GM23338 (cell line): ENCODE measurements at regions not wholly inside any gene's neighbourhood (a gene's known extent, or its start where the extent isn't known, plus 50 kb on each side); places are given as distances from the start of the nearest gene placed in this dataset.

Source experiments
- ATAC-seq: fragments of 200-7000 bp; cut with Tn5 transposase; 3 replicates; pipeline ENCODE4 v1.9.1; 2020
- DNase-seq: peaks from one replicate; pipeline ENCODE4 v3.0.0-alpha.2; 2015; ENCODE audit warnings: low spot score
- H2AFZ ChIP-seq: fragments of 200-600 bp; sonication (generic); 2 replicates; pipeline ENCODE4 v1.8.0; 2016; ENCODE audit warnings: antibody characterized with exemption, mild to moderate bottlenecking, moderate library complexity
- H3F3A ChIP-seq: fragments of 200-600 bp; sonication (generic); replicated peaks from 2 replicates; pipeline ENCODE4 v1.8.0; 2017; ENCODE audit warnings: antibody characterized with exemption, mixed run types, low read depth
- H3K27ac ChIP-seq: fragments of 200-600 bp; sonication (generic); 2 replicates; pipeline ENCODE4 v1.6.1; 2016; ENCODE audit warnings: low read depth
- H3K27me3 ChIP-seq: fragments of 200-600 bp; sonication (generic); 2 replicates; pipeline ENCODE4 v1.8.0; 2016; ENCODE audit warnings: mild to moderate bottlenecking, mixed run types, moderate library complexity; ENCODE audit not compliant: insufficient read depth
- H3K36me3 ChIP-seq: fragments of 200-600 bp; sonication (generic); 2 replicates; pipeline ENCODE4 v1.8.0; 2016; ENCODE audit warnings: mild to moderate bottlenecking; ENCODE audit not compliant: insufficient read depth
- H3K4me1 ChIP-seq: fragments of 200-600 bp; sonication (generic); 2 replicates; pipeline ENCODE4 v1.8.0; 2016; ENCODE audit warnings: mild to moderate bottlenecking, moderate library complexity; ENCODE audit not compliant: insufficient read depth
- H3K4me2 ChIP-seq: fragments of 200-600 bp; sonication (generic); 2 replicates; pipeline ENCODE4 v1.7.1; 2017; ENCODE audit warnings: mixed run types
- H3K4me3 ChIP-seq: fragments of 200-600 bp; sonication (generic); 2 replicates; pipeline ENCODE4 v1.6.1; 2016; ENCODE audit warnings: mixed run types
- H3K79me2 ChIP-seq: fragments of 200-600 bp; sonication (generic); replicated peaks from 2 replicates; pipeline ENCODE4 v1.8.0; 2017; ENCODE audit warnings: mild to moderate bottlenecking; ENCODE audit not compliant: insufficient read depth
- H3K9me2 ChIP-seq: fragments of 200-600 bp; sonication (generic); 2 replicates; pipeline ENCODE4 v1.8.0; 2017; ENCODE audit not compliant: insufficient read depth
- H4K20me1 ChIP-seq: fragments of 200-600 bp; sonication (generic); replicated peaks from 2 replicates; pipeline ENCODE4 v1.8.0; 2017; ENCODE audit warnings: mild to moderate bottlenecking; ENCODE audit not compliant: insufficient read depth
- H3K27ac Mint-ChIP-seq: 2 replicates; pipeline ENCODE4 v1.8.0; 2020; ENCODE audit warnings: inconsistent platforms, mild to moderate bottlenecking, moderate library complexity, mixed read lengths
- H3K27me3 Mint-ChIP-seq: 3 replicates; pipeline ENCODE4 v1.8.0; 2022; ENCODE audit warnings: low read depth, mild to moderate bottlenecking, moderate library complexity, mixed read lengths, inconsistent platforms; ENCODE audit not compliant: insufficient read depth, poor library complexity
- H3K36me3 Mint-ChIP-seq: 3 replicates; pipeline ENCODE4 v1.8.0; 2021; ENCODE audit warnings: low read depth, mild to moderate bottlenecking, inconsistent platforms, moderate library complexity, mixed read lengths
- H3K4me1 Mint-ChIP-seq: 3 replicates; pipeline ENCODE4 v1.8.0; 2020; ENCODE audit warnings: mild to moderate bottlenecking, inconsistent platforms, mixed read lengths
- H3K4me3 Mint-ChIP-seq: 3 replicates; pipeline ENCODE4 v1.8.0; 2021; ENCODE audit warnings: moderate library complexity, mild to moderate bottlenecking, inconsistent platforms, mixed read lengths
- H3K9me3 Mint-ChIP-seq: 3 replicates; pipeline ENCODE4 v1.8.0; 2020; ENCODE audit warnings: moderate library complexity, mild to moderate bottlenecking, inconsistent platforms, mixed read lengths
- CREB1 ChIP-seq: fragments of 250-450 bp; sonication (Bioruptor Pico); IDR thresholded peaks from 2 replicates; pipeline ENCODE4 v1.5.0; 2020; ENCODE audit warnings: low read depth, mild to moderate bottlenecking, moderate library complexity
- ETS1 ChIP-seq: IDR thresholded peaks from 2 replicates; pipeline ENCODE4 v1.6.1; 2016; ENCODE audit warnings: antibody characterized with exemption
- JUNB ChIP-seq: IDR thresholded peaks from one replicate; pipeline ENCODE4 v1.6.1; 2016; ENCODE audit warnings: antibody characterized with exemption; ENCODE audit not compliant: unreplicated experiment
- NANOG ChIP-seq: IDR thresholded peaks from 2 replicates; pipeline ENCODE4 v1.6.1; 2016; ENCODE audit warnings: antibody characterized with exemption, borderline replicate concordance
- REST ChIP-seq: IDR thresholded peaks from one replicate; pipeline ENCODE4 v1.6.1; 2018; ENCODE audit warnings: antibody characterized with exemption; ENCODE audit not compliant: unreplicated experiment
- STAT1 ChIP-seq: IDR thresholded peaks from one replicate; pipeline ENCODE4 v1.6.1; 2016; ENCODE audit warnings: antibody characterized with exemption; ENCODE audit not compliant: unreplicated experiment
- ZNF114 ChIP-seq: fragments of 250-450 bp; sonication (Bioruptor Pico); IDR thresholded peaks from 2 replicates; pipeline ENCODE4 v1.5.0; 2020; ENCODE audit warnings: mild to moderate bottlenecking, moderate library complexity
- ZNF331 ChIP-seq: fragments of 250-450 bp; sonication (Bioruptor Pico); IDR thresholded peaks from 2 replicates; pipeline ENCODE4 v1.5.0; 2020; ENCODE audit warnings: low read depth, mild to moderate bottlenecking, moderate library complexity
- TF ChIP-seq, protein P1 (sequence below): fragments of 250-450 bp; sonication (Bioruptor Pico); IDR thresholded peaks from 2 replicates; pipeline ENCODE4 v1.5.0; 2020; ENCODE audit warnings: mild to moderate bottlenecking, moderate library complexity

DNA sequence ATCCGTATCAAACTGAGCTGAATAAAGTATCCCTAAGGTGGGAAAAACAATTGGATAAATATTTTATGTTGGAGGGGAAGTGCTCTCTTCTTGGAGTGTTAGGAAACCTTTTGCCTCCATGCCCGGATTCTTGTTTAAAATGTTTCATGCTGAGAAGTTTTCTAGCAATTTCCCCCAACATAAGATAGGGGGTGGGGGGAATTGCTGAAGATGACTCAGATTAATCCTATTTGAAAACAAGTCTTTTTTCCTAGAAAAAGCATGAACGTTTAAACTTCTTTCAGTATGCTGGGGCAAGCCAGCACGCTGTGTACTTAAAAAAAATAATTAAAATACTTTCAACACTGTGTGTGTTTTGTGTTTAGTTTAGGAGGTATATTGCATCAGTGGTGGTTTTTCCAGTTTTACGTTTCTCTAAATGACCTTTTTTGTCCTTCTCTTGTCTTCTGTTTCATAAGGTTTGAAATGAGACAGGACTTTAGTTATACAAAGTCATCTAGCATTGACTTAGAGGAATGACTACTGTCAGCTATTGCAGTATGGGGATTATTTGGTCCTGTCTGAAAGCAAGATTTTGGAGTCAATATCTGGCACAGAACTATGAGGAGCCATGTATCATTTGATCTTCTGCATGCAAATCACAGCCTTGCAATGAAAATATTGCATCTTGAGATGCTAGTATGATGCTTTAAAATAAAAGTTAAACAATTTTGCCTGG, 295.9 kb downstream of the GATA3 start (continued):
- TF ChIP-seq REST (no peak), ZNF114 (CRISPR knock-in tag) (no peak)

- H3K27ac Mint-ChIP-seq: no peak overlapping the region
- Histone ChIP-seq H3K36me3 (no peaks in the 10 kb centered on the region), H3K4me2 (no peak overlapping the region), H3K4me3 (no peak overlapping the region), H4K20me1 (no peaks in the 10 kb centered on the region), H3K27ac (no peak overlapping the region), H3F3A (no peaks in the 10 kb centered on the region), H3K27me3 (no peaks in the 10 kb centered on the region), H2AFZ (peak overlapping the region; percentile 59; the same call in 1 of the 2 replicates), H3K79me2 (no peaks in the 10 kb centered on the region), H3K9me2 (no peaks in the 10 kb centered on the region), H3K4me1 (peaks cover 6% of the 10 kb centered on the region; the same call in 1 of the 2 replicates)
- H3K4me3 Mint-ChIP-seq: no peak overlapping the region
- peaks cover 5% of the 10 kb centered on the region for H3K27me3 Mint-ChIP-seq
- peaks cover 3% of the 10 kb centered on the region; the same call in 1 of the 3 replicates for H3K9me3 Mint-ChIP-seq
- no peak for ATAC-seq
- no peaks in the 10 kb centered on the region; the same call in 2 of the 3 replicates for H3K4me1 Mint-ChIP-seq
- no peaks in the 10 kb centered on the region for H3K36me3 Mint-ChIP-seq
- DNase-seq: no peak
- TF ChIP-seq, protein P1, sequence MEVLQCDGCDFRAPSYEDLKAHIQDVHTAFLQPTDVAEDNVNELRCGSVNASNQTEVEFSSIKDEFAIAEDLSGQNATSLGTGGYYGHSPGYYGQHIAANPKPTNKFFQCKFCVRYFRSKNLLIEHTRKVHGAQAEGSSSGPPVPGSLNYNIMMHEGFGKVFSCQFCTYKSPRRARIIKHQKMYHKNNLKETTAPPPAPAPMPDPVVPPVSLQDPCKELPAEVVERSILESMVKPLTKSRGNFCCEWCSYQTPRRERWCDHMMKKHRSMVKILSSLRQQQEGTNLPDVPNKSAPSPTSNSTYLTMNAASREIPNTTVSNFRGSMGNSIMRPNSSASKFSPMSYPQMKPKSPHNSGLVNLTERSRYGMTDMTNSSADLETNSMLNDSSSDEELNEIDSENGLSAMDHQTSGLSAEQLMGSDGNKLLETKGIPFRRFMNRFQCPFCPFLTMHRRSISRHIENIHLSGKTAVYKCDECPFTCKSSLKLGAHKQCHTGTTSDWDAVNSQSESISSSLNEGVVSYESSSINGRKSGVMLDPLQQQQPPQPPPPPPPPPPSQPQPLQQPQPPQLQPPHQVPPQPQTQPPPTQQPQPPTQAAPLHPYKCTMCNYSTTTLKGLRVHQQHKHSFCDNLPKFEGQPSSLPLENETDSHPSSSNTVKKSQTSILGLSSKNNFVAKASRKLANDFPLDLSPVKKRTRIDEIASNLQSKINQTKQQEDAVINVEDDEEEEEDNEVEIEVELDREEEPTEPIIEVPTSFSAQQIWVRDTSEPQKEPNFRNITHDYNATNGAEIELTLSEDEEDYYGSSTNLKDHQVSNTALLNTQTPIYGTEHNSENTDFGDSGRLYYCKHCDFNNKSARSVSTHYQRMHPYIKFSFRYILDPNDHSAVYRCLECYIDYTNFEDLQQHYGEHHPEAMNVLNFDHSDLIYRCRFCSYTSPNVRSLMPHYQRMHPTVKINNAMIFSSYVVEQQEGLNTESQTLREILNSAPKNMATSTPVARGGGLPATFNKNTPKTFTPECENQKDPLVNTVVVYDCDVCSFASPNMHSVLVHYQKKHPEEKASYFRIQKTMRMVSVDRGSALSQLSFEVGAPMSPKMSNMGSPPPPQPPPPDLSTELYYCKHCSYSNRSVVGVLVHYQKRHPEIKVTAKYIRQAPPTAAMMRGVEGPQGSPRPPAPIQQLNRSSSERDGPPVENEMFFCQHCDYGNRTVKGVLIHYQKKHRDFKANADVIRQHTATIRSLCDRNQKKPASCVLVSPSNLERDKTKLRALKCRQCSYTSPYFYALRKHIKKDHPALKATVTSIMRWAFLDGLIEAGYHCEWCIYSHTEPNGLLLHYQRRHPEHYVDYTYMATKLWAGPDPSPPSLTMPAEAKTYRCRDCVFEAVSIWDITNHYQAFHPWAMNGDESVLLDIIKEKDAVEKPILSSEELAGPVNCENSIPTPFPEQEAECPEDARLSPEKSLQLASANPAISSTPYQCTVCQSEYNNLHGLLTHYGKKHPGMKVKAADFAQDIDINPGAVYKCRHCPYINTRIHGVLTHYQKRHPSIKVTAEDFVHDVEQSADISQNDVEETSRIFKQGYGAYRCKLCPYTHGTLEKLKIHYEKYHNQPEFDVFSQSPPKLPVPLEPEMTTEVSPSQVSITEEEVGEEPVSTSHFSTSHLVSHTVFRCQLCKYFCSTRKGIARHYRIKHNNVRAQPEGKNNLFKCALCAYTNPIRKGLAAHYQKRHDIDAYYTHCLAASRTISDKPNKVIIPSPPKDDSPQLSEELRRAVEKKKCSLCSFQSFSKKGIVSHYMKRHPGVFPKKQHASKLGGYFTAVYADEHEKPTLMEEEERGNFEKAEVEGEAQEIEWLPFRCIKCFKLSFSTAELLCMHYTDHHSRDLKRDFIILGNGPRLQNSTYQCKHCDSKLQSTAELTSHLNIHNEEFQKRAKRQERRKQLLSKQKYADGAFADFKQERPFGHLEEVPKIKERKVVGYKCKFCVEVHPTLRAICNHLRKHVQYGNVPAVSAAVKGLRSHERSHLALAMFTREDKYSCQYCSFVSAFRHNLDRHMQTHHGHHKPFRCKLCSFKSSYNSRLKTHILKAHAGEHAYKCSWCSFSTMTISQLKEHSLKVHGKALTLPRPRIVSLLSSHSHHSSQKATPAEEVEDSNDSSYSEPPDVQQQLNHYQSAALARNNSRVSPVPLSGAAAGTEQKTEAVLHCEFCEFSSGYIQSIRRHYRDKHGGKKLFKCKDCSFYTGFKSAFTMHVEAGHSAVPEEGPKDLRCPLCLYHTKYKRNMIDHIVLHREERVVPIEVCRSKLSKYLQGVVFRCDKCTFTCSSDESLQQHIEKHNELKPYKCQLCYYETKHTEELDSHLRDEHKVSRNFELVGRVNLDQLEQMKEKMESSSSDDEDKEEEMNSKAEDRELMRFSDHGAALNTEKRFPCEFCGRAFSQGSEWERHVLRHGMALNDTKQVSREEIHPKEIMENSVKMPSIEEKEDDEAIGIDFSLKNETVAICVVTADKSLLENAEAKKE (CRISPR knock-in tag): no peak
- TF ChIP-seq ETS1 (no peak), CREB1 (CRISPR knock-in tag) (no peak), JUNB (no peak), STAT1 (no peak), ZNF114 (CRISPR knock-in tag) (no peak), ZNF331 (CRISPR knock-in tag) (no peak), NANOG (no peak)
These were observed 297.9 kb downstream of the GATA3 start for GRCh38 chr10:8352171-8353075.
